GM23338 (cell line): ENCODE measurements at regions not wholly inside any gene's neighbourhood (a gene's known extent, or its start where the extent isn't known, plus 50 kb on each side); places are given as distances from the start of the nearest gene placed in this dataset.

Experiments used
- ATAC-seq: fragments of 200-7000 bp; cut with Tn5 transposase; 3 replicates; pipeline ENCODE4 v1.9.1; 2020
- DNase-seq: peaks from one replicate; pipeline ENCODE4 v3.0.0-alpha.2; 2015; ENCODE audit warnings: low spot score
- H2AFZ ChIP-seq: fragments of 200-600 bp; sonication (generic); 2 replicates; pipeline ENCODE4 v1.8.0; 2016; ENCODE audit warnings: antibody characterized with exemption, mild to moderate bottlenecking, moderate library complexity
- H3F3A ChIP-seq: fragments of 200-600 bp; sonication (generic); replicated peaks from 2 replicates; pipeline ENCODE4 v1.8.0; 2017; ENCODE audit warnings: antibody characterized with exemption, mixed run types, low read depth
- H3K27ac ChIP-seq: fragments of 200-600 bp; sonication (generic); 2 replicates; pipeline ENCODE4 v1.6.1; 2016; ENCODE audit warnings: low read depth
- H3K27me3 ChIP-seq: fragments of 200-600 bp; sonication (generic); 2 replicates; pipeline ENCODE4 v1.8.0; 2016; ENCODE audit warnings: mild to moderate bottlenecking, mixed run types, moderate library complexity; ENCODE audit not compliant: insufficient read depth
- H3K36me3 ChIP-seq: fragments of 200-600 bp; sonication (generic); 2 replicates; pipeline ENCODE4 v1.8.0; 2016; ENCODE audit warnings: mild to moderate bottlenecking; ENCODE audit not compliant: insufficient read depth
- H3K4me1 ChIP-seq: fragments of 200-600 bp; sonication (generic); 2 replicates; pipeline ENCODE4 v1.8.0; 2016; ENCODE audit warnings: mild to moderate bottlenecking, moderate library complexity; ENCODE audit not compliant: insufficient read depth
- H3K4me2 ChIP-seq: fragments of 200-600 bp; sonication (generic); 2 replicates; pipeline ENCODE4 v1.7.1; 2017; ENCODE audit warnings: mixed run types
- H3K4me3 ChIP-seq: fragments of 200-600 bp; sonication (generic); 2 replicates; pipeline ENCODE4 v1.6.1; 2016; ENCODE audit warnings: mixed run types
- H3K79me2 ChIP-seq: fragments of 200-600 bp; sonication (generic); replicated peaks from 2 replicates; pipeline ENCODE4 v1.8.0; 2017; ENCODE audit warnings: mild to moderate bottlenecking; ENCODE audit not compliant: insufficient read depth
- H3K9me2 ChIP-seq: fragments of 200-600 bp; sonication (generic); 2 replicates; pipeline ENCODE4 v1.8.0; 2017; ENCODE audit not compliant: insufficient read depth
- H4K20me1 ChIP-seq: fragments of 200-600 bp; sonication (generic); replicated peaks from 2 replicates; pipeline ENCODE4 v1.8.0; 2017; ENCODE audit warnings: mild to moderate bottlenecking; ENCODE audit not compliant: insufficient read depth
- H3K27ac Mint-ChIP-seq: 2 replicates; pipeline ENCODE4 v1.8.0; 2020; ENCODE audit warnings: inconsistent platforms, mild to moderate bottlenecking, moderate library complexity, mixed read lengths
- H3K27me3 Mint-ChIP-seq: 3 replicates; pipeline ENCODE4 v1.8.0; 2022; ENCODE audit warnings: low read depth, mild to moderate bottlenecking, moderate library complexity, mixed read lengths, inconsistent platforms; ENCODE audit not compliant: insufficient read depth, poor library complexity
- H3K36me3 Mint-ChIP-seq: 3 replicates; pipeline ENCODE4 v1.8.0; 2021; ENCODE audit warnings: low read depth, mild to moderate bottlenecking, inconsistent platforms, moderate library complexity, mixed read lengths
- H3K4me1 Mint-ChIP-seq: 3 replicates; pipeline ENCODE4 v1.8.0; 2020; ENCODE audit warnings: mild to moderate bottlenecking, inconsistent platforms, mixed read lengths
- H3K4me3 Mint-ChIP-seq: 3 replicates; pipeline ENCODE4 v1.8.0; 2021; ENCODE audit warnings: moderate library complexity, mild to moderate bottlenecking, inconsistent platforms, mixed read lengths
- H3K9me3 Mint-ChIP-seq: 3 replicates; pipeline ENCODE4 v1.8.0; 2020; ENCODE audit warnings: moderate library complexity, mild to moderate bottlenecking, inconsistent platforms, mixed read lengths
- EZH2phosphoT487 ChIP-seq: fragments of 200-600 bp; sonication (generic); IDR thresholded peaks from one replicate; pipeline ENCODE4 v1.8.1; 2018; ENCODE audit warnings: antibody characterized with exemption; ENCODE audit not compliant: unreplicated experiment
- NANOG ChIP-seq: IDR thresholded peaks from 2 replicates; pipeline ENCODE4 v1.6.1; 2016; ENCODE audit warnings: antibody characterized with exemption, borderline replicate concordance
- POLR2AphosphoS5 ChIP-seq: IDR thresholded peaks from 2 replicates; pipeline ENCODE4 v1.6.1; 2016; ENCODE audit warnings: antibody characterized with exemption, low read depth
- STAT1 ChIP-seq: IDR thresholded peaks from one replicate; pipeline ENCODE4 v1.6.1; 2016; ENCODE audit warnings: antibody characterized with exemption; ENCODE audit not compliant: unreplicated experiment
- ZNF114 ChIP-seq: fragments of 250-450 bp; sonication (Bioruptor Pico); IDR thresholded peaks from 2 replicates; pipeline ENCODE4 v1.5.0; 2020; ENCODE audit warnings: mild to moderate bottlenecking, moderate library complexity
- TF ChIP-seq, protein P1 (sequence below): IDR thresholded peaks from one replicate; pipeline ENCODE4 v1.6.1; 2018; ENCODE audit warnings: antibody characterized with exemption; ENCODE audit not compliant: unreplicated experiment
- TF ChIP-seq, protein P2 (sequence below), 2 experiments: fragments of 200-600 bp in 1 of 2; sonication (generic) in 1 of 2; conservative IDR thresholded peaks; 2 replicates each; pipeline versions ENCODE4 v1.5.1 to v1.6.1; 2016 to 2017; ENCODE audit warnings: antibody characterized with exemption in 2 of 2, low read depth in 2 of 2, mild to moderate bottlenecking in 2 of 2, moderate library complexity in 1 of 2

DNA sequence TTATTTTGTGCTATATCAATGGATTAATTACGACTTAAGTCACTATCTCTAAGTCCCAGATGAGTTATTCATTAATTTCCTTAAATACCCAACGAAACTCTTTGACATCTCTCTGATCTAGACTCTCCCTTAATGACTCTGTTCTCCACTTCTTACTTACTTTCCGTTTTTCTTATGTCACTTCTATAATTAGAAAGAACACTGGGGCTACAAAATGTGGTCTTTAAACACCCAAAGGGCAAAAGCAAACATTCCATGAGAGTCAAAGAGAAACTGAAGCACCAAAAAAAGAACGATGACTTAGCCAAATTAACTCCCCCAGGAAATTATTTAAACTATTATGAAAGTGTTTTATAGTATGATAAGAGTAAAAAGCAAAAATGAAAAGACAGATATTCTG is 166.4 kb upstream of the UBE2E2 start:
- H2AFZ ChIP-seq: no peak overlapping the region
- no peak for DNase-seq

DNA sequence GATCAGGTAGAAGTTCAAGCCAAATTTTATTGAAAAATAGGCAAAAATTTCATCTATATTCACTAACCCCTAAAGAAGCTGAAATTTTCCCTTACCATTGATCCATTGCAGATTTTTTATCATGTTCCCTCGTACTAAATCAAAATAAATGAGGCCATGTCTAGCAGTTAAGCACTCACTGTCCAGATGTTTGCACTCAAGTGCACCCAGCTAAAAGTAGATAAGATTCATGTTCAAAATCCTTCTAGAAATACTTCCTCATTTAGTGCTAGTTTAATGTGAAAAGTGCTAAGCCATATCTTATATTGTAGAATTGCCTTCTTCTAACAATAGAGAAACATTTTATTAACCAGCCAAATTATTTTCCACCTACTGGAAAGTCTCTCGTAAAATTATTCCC is 164.7 kb upstream of the UBE2E2 start:
- DNase-seq: no peak
- no peaks in the 10 kb centered on the region for H3F3A ChIP-seq
- no peaks in the 10 kb centered on the region for H4K20me1 ChIP-seq
- H3K4me3 ChIP-seq: no peak overlapping the region
- Mint-ChIP-seq H3K4me3 (no peak overlapping the region), H3K4me1 (peaks cover 20% of the 10 kb centered on the region), H3K27ac (no peak overlapping the region), H3K36me3 (peaks cover 11% of the 10 kb centered on the region; the same call in 2 of the 3 replicates), H3K27me3 (peaks cover 4% of the 10 kb centered on the region), H3K9me3 (peaks cover 11% of the 10 kb centered on the region)
- no peaks in the 10 kb centered on the region for H3K79me2 ChIP-seq
- no peak for ATAC-seq
- no peak overlapping the region for H2AFZ ChIP-seq
- peaks cover 21% of the 10 kb centered on the region for H3K4me1 ChIP-seq
- TF ChIP-seq POLR2AphosphoS5: no peak
- no peak for TF ChIP-seq STAT1
- TF ChIP-seq NANOG: no peak
- TF ChIP-seq, protein P1, sequence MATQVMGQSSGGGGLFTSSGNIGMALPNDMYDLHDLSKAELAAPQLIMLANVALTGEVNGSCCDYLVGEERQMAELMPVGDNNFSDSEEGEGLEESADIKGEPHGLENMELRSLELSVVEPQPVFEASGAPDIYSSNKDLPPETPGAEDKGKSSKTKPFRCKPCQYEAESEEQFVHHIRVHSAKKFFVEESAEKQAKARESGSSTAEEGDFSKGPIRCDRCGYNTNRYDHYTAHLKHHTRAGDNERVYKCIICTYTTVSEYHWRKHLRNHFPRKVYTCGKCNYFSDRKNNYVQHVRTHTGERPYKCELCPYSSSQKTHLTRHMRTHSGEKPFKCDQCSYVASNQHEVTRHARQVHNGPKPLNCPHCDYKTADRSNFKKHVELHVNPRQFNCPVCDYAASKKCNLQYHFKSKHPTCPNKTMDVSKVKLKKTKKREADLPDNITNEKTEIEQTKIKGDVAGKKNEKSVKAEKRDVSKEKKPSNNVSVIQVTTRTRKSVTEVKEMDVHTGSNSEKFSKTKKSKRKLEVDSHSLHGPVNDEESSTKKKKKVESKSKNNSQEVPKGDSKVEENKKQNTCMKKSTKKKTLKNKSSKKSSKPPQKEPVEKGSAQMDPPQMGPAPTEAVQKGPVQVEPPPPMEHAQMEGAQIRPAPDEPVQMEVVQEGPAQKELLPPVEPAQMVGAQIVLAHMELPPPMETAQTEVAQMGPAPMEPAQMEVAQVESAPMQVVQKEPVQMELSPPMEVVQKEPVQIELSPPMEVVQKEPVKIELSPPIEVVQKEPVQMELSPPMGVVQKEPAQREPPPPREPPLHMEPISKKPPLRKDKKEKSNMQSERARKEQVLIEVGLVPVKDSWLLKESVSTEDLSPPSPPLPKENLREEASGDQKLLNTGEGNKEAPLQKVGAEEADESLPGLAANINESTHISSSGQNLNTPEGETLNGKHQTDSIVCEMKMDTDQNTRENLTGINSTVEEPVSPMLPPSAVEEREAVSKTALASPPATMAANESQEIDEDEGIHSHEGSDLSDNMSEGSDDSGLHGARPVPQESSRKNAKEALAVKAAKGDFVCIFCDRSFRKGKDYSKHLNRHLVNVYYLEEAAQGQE: no peak
- TF ChIP-seq, protein P2, sequence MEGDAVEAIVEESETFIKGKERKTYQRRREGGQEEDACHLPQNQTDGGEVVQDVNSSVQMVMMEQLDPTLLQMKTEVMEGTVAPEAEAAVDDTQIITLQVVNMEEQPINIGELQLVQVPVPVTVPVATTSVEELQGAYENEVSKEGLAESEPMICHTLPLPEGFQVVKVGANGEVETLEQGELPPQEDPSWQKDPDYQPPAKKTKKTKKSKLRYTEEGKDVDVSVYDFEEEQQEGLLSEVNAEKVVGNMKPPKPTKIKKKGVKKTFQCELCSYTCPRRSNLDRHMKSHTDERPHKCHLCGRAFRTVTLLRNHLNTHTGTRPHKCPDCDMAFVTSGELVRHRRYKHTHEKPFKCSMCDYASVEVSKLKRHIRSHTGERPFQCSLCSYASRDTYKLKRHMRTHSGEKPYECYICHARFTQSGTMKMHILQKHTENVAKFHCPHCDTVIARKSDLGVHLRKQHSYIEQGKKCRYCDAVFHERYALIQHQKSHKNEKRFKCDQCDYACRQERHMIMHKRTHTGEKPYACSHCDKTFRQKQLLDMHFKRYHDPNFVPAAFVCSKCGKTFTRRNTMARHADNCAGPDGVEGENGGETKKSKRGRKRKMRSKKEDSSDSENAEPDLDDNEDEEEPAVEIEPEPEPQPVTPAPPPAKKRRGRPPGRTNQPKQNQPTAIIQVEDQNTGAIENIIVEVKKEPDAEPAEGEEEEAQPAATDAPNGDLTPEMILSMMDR (conservative IDR thresholded peaks at IDR 0.05; ENCODE audit: low read depth in 2 of 2): no peak
- no peak for TF ChIP-seq ZNF114 (CRISPR knock-in tag)
- TF ChIP-seq EZH2phosphoT487: no peak
- H3K27me3 ChIP-seq: no peaks in the 10 kb centered on the region
- no peaks in the 10 kb centered on the region for H3K9me2 ChIP-seq
- no peaks in the 10 kb centered on the region for H3K36me3 ChIP-seq
- no peak overlapping the region for H3K4me2 ChIP-seq
- no peak overlapping the region for H3K27ac ChIP-seq

More for the DNA sequence above, 166.4 kb upstream of the UBE2E2 start:
- TF ChIP-seq POLR2AphosphoS5: no peak
- peaks cover 5% of the 10 kb centered on the region for H3K27me3 Mint-ChIP-seq
- no peak for ATAC-seq
- no peak overlapping the region for H3K27ac Mint-ChIP-seq
- peaks cover 18% of the 10 kb centered on the region; the same call in 2 of the 3 replicates for H3K36me3 Mint-ChIP-seq
- no peak overlapping the region for H3K4me3 ChIP-seq
- no peaks in the 10 kb centered on the region for H3K36me3 ChIP-seq
- no peaks in the 10 kb centered on the region for H3F3A ChIP-seq
- no peaks in the 10 kb centered on the region for H4K20me1 ChIP-seq
- H3K4me2 ChIP-seq: no peak overlapping the region
- H3K79me2 ChIP-seq: no peaks in the 10 kb centered on the region
- no peak overlapping the region for H3K27ac ChIP-seq
- peaks cover 21% of the 10 kb centered on the region for H3K9me3 Mint-ChIP-seq
- peaks cover 20% of the 10 kb centered on the region for H3K4me1 Mint-ChIP-seq
- H3K27me3 ChIP-seq: no peaks in the 10 kb centered on the region
- H3K9me2 ChIP-seq: no peaks in the 10 kb centered on the region
- H3K4me3 Mint-ChIP-seq: no peak overlapping the region
- H3K4me1 ChIP-seq: peaks cover 21% of the 10 kb centered on the region
